ENCODE measurements at regions not wholly inside any gene's neighbourhood (a gene's known extent, or its start where the extent isn't known, plus 50 kb on each side); places are given as distances from the start of the nearest gene placed in this dataset.

DNA sequence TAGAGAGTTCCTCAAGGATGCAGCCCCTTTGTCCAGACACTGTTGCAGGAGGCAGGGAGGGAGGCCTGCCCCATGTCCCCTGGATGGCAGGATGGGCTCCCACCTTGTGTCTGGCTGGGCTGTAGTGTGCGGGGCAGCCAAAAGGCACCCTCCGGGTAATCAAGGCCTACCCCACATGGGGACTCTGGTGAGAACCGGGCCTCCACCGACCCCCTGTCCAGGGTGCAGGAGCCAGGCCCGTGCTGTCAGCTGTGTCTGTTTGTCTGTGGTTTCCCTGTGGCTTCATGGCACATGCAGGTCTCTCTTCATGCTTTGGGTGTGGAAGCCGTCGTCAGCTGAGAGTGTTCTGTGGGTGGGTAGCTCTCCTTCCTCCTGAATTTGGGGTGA, 1240.9 kb downstream of the BRD1 start:
- Mint-ChIP-seq H3K9me3 (peaks cover 21% of the 10 kb centered on the region), H3K27ac (no peak overlapping the region), H3K27me3 (ENCODE audit: insufficient read depth) (peaks cover 5% of the 10 kb centered on the region; the same call in 1 of the 2 replicates), H3K4me1 (ENCODE audit: low read depth) (no peaks in the 10 kb centered on the region), H3K4me3 (no peak overlapping the region), H3K36me3 (ENCODE audit: low read depth) (peaks cover 6% of the 10 kb centered on the region; the same call in 1 of the 2 replicates)
- no peak for DNase-seq
- TF ChIP-seq, protein P1, sequence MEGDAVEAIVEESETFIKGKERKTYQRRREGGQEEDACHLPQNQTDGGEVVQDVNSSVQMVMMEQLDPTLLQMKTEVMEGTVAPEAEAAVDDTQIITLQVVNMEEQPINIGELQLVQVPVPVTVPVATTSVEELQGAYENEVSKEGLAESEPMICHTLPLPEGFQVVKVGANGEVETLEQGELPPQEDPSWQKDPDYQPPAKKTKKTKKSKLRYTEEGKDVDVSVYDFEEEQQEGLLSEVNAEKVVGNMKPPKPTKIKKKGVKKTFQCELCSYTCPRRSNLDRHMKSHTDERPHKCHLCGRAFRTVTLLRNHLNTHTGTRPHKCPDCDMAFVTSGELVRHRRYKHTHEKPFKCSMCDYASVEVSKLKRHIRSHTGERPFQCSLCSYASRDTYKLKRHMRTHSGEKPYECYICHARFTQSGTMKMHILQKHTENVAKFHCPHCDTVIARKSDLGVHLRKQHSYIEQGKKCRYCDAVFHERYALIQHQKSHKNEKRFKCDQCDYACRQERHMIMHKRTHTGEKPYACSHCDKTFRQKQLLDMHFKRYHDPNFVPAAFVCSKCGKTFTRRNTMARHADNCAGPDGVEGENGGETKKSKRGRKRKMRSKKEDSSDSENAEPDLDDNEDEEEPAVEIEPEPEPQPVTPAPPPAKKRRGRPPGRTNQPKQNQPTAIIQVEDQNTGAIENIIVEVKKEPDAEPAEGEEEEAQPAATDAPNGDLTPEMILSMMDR (IDR thresholded peaks at IDR 0.05): no peak

DNA sequence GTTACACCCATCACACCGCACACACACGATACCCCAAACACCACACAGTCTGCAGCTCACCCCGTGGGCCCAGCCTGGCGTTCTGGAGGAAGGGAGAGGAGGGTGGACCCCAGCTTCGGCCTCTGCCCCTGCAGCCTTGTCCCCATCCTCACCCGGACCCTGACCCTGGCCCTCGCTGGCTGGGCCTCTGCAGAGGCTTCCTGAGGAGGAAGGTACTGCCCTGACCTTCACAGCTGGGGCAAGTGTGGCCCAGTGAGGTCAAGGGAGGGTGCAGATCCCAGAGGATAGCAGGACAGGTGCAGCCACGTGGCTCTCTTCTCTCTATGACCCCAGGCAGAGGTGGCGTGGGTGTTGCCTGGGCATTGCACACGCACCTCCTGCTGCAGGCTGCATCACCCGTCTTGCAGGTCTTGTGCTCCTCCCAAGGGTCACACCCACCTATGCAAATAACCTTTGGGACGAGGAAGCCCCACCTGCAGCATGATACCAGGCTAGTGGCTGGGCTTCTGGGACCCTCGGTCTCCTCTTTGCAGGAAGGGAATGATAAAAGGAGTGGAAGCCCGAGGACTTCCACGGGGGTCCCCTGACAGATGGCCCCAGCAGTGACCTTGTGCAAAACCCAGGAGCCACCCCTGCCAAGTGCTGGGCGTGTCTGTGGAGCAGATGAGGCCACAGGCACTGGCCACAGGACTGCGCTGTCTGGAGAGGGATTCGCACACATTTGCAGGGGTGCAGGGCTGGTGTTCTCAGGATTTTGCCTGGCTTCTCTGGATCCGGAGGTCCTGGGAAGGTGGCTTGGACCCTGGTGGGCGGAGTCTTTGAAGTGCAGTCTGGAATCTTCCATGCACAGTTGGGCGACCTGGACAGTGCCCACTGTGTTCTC, 1241.5 kb downstream of the BRD1 start:
- DNase-seq: no peak
- no peak overlapping the region for H3K27ac Mint-ChIP-seq
- H3K4me3 Mint-ChIP-seq: no peak overlapping the region

DNA sequence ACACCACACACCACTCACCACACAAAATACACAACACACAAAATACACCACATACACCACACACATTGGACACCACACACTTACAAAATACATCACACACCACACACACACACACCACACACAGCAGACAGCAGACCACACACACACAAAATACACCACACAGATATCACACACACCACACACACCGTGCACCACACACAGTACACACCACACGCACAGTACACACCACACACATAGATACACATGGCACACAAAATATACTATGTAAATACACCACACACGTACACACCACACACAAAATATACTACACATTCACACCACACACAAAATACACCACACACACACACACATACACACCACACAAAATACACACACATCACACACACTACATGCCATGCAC, 1243.5 kb downstream of the BRD1 start:
- no peak for DNase-seq
- TF ChIP-seq, protein P1 (IDR thresholded peaks at IDR 0.05): no peak
- H3K4me1 Mint-ChIP-seq (ENCODE audit: low read depth): no peaks in the 10 kb centered on the region
- H3K4me3 Mint-ChIP-seq: no peak overlapping the region
- no peaks in the 10 kb centered on the region for H3K36me3 Mint-ChIP-seq (ENCODE audit: low read depth)
- H3K9me3 Mint-ChIP-seq: peaks cover 19% of the 10 kb centered on the region
- no peak overlapping the region for H3K27ac Mint-ChIP-seq
- no peaks in the 10 kb centered on the region; the same call in 1 of the 2 replicates for H3K27me3 Mint-ChIP-seq (ENCODE audit: insufficient read depth)

More for the DNA sequence above, 1241.5 kb downstream of the BRD1 start:
- Mint-ChIP-seq H3K9me3 (peaks cover 21% of the 10 kb centered on the region), H3K27me3 (ENCODE audit: insufficient read depth) (peaks cover 5% of the 10 kb centered on the region; the same call in 1 of the 2 replicates), H3K4me1 (ENCODE audit: low read depth) (no peaks in the 10 kb centered on the region), H3K36me3 (ENCODE audit: low read depth) (peaks cover 6% of the 10 kb centered on the region; the same call in 1 of the 2 replicates)
- TF ChIP-seq, protein P1 (IDR thresholded peaks at IDR 0.05): no peak

DNA sequence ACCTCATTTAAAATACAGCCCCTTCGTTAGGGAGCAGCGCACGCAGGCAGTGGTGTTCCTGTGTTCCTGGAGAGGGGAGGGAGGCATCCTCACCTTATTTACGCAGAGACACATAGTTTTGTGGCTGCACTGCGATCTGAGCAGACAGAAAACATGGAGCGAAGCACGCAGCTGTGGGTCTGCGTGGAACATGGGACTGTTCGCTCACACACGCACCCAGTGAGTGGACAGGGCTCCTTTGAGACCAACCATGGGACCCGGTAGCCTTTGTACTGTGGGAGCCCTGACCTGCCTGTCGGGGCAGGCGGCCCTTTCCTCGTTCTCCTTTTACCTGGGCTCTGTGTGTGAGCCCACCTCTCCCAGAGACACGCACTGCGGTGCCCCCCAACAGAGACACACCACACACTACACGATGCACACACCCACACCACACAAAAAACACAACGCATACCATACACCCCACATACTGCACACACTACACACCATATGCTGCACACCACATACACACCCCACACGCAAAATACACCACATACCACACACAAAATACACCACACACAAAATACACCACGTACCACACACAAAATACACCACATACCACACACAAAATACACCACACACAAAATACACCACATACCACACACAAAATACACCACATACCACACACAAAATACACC, 1245.7 kb downstream of the BRD1 start:
- peaks cover 24% of the 10 kb centered on the region for H3K9me3 Mint-ChIP-seq
- H3K27ac Mint-ChIP-seq: no peak overlapping the region
- no peaks in the 10 kb centered on the region for H3K4me1 Mint-ChIP-seq (ENCODE audit: low read depth)
- H3K4me3 Mint-ChIP-seq: no peak overlapping the region
- no peaks in the 10 kb centered on the region for H3K36me3 Mint-ChIP-seq (ENCODE audit: low read depth)
- TF ChIP-seq, protein P1 (IDR thresholded peaks at IDR 0.05): no peak
- no peak for DNase-seq
- H3K27me3 Mint-ChIP-seq (ENCODE audit: insufficient read depth): peaks cover 1% of the 10 kb centered on the region; the same call in 1 of the 2 replicates

DNA sequence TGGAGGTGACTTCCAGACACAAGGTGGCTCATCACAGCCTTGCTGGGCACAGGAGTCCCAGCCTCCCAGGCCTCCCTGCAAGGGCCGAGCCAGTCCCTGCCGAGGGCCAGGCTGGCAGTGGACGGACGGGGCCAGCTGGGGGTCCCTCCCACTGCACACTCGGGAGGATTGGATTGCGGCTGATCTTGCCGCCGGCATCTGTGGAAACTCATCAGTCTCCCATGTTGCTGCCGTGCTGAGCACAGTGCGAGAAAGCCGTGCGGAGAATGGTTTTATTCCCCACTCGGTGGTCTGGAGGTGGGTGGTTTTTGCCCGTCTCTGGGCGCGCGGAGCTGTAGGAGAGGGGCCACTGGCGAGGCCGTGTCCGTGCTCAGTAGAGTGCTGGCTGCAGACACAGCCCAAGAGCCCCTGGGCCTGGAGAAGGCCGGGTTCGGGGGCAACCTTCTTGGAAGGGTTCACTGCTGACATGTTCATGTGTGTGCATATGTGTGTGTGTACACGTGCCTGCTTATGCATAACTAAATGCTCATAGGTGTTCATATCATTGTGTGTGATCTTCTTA, 1246.4 kb downstream of the BRD1 start:
- no peaks in the 10 kb centered on the region for H3K36me3 Mint-ChIP-seq (ENCODE audit: low read depth)
- H3K4me3 Mint-ChIP-seq: no peak overlapping the region
- no peak overlapping the region for H3K27ac Mint-ChIP-seq
- H3K4me1 Mint-ChIP-seq (ENCODE audit: low read depth): no peaks in the 10 kb centered on the region
- TF ChIP-seq, protein P1 (IDR thresholded peaks at IDR 0.05): no peak
- peaks cover 24% of the 10 kb centered on the region for H3K9me3 Mint-ChIP-seq
- no peak for DNase-seq
- H3K27me3 Mint-ChIP-seq (ENCODE audit: insufficient read depth): peaks cover 1% of the 10 kb centered on the region; the same call in 1 of the 2 replicates
